ENCODE measurements at regions not wholly inside any gene's neighbourhood (a gene's known extent, or its start where the extent isn't known, plus 50 kb on each side); places are given as distances from the start of the nearest gene placed in this dataset.

GRCh38 chr21:22343721-22344120, 1345.5 kb downstream of the NCAM2 start:
- RAD21 ChIA-PET (ENCODE audit: unreplicated experiment): no interaction called here
- H3K4me3 ChIP-seq: no peak overlapping the region
- SMC1A ChIA-PET (ENCODE audit: uncharacterized antibody, unreplicated experiment): no interaction called here
- no peaks in the 10 kb centered on the region for H3K79me2 ChIP-seq (ENCODE audit: control insufficient read depth, insufficient read depth, low read length)
- intact Hi-C loops (cut with micrococcal nuclease; ENCODE audit: unreplicated experiment) (no loop called here), in situ Hi-C loops (cut with MboI) (no loop called here)
- H3K4me1 ChIP-seq (ENCODE audit: control insufficient read depth, insufficient read depth, low read length): no peaks in the 10 kb centered on the region
- no peaks in the 10 kb centered on the region for H3K36me3 ChIP-seq (ENCODE audit: control insufficient read depth in 2 of 2, insufficient read depth in 2 of 2, low read length in 1 of 2)
- no peak overlapping the region for H3K27ac ChIP-seq (ENCODE audit: control insufficient read depth, insufficient read depth)
- CTCF ChIA-PET: no interaction called here
- H3K9me3 ChIP-seq (replicated peaks; ENCODE audit: control insufficient read depth, insufficient read depth, low read length): no peaks in the 10 kb centered on the region; the same call in 2 of the 3 replicates
- no peak overlapping the region for H3K4me2 ChIP-seq (ENCODE audit: control insufficient read depth, insufficient read depth)
- H3K9ac ChIP-seq (ENCODE audit: control insufficient read depth, insufficient read depth, low read length): no peak overlapping the region
- BruUV-seq (replicated peaks): no TSS peak
- H2AFZ ChIP-seq (ENCODE audit: control insufficient read depth, low read depth, low read length): no peak overlapping the region
- H3K27me3 ChIP-seq (replicated peaks in 1 of 2; ENCODE audit: control insufficient read depth in 2 of 2, insufficient read depth in 2 of 2, low read length in 1 of 2): no peaks in the 10 kb centered on the region
- H4K20me1 ChIP-seq (ENCODE audit: control insufficient read depth, insufficient read depth): no peaks in the 10 kb centered on the region
- FAIRE-seq (no peak), DNase-seq (ENCODE audit: low read depth, low spot score) (no peak), ATAC-seq (no peak)
- POLR2A ChIA-PET: no interaction called here
- TF ChIP-seq ASH2L (IDR thresholded peaks at IDR 0.05; ENCODE audit: borderline replicate concordance, low read depth): no peak
- no peak for TF ChIP-seq ZNF274 (IDR thresholded peaks at IDR 0.05; ENCODE audit: insufficient read depth, insufficient read length)
- no peak for TF ChIP-seq IKZF1 (conservative IDR thresholded peaks at IDR 0.05)
- no peak for TF ChIP-seq PKNOX1 (IDR thresholded peaks at IDR 0.05)
- TF ChIP-seq TCF12 (IDR thresholded peaks at IDR 0.05; ENCODE audit: low read depth, low read length): no peak
- no peak for TF ChIP-seq SUPT20H (IDR thresholded peaks at IDR 0.05; ENCODE audit: borderline replicate concordance, control insufficient read depth, low read depth, low read length)

DNA sequence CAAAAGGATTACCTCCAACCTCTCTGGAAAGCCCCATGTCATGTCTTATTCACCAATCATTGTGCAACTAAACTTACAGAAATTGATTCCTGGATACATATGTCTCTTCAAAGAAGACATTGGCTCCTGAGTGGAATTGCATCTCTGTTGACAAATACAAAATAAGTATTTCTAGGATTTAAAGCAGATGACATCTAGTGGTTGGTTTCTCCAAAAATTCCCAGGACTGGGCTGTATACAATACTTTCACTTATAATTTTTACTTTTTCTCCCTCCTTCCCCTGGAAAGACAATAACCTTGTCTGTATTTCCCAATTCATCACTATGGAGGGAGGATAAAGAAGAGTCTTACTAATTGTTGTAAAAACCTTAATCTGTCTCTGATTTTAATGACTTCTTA, 1347.4 kb downstream of the NCAM2 start:
- in situ Hi-C loops (cut with MboI): no loop called here
- no peak overlapping the region for H3K4me2 ChIP-seq (ENCODE audit: control insufficient read depth, insufficient read depth)
- no peaks in the 10 kb centered on the region for H3K36me3 ChIP-seq (ENCODE audit: control insufficient read depth in 2 of 2, insufficient read depth in 2 of 2, low read length in 1 of 2)
- no peaks in the 10 kb centered on the region for H3K79me2 ChIP-seq (ENCODE audit: control insufficient read depth, insufficient read depth, low read length)
- no peaks in the 10 kb centered on the region for H3K27me3 ChIP-seq (replicated peaks in 1 of 2; ENCODE audit: control insufficient read depth in 2 of 2, insufficient read depth in 2 of 2, low read length in 1 of 2)
- H3K9me3 ChIP-seq (replicated peaks; ENCODE audit: control insufficient read depth, insufficient read depth, low read length): no peaks in the 10 kb centered on the region
- H3K27ac ChIP-seq (ENCODE audit: control insufficient read depth, insufficient read depth): no peak overlapping the region
- SMC1A ChIA-PET (ENCODE audit: uncharacterized antibody, unreplicated experiment): no interaction called here
- no peak for ATAC-seq
- BruUV-seq (replicated peaks): no TSS peak
- no peak overlapping the region for H3K9ac ChIP-seq (ENCODE audit: control insufficient read depth, insufficient read depth, low read length)
- RAD21 ChIA-PET (ENCODE audit: unreplicated experiment): no interaction called here
- no peaks in the 10 kb centered on the region for H4K20me1 ChIP-seq (ENCODE audit: control insufficient read depth, insufficient read depth)
- H2AFZ ChIP-seq (ENCODE audit: control insufficient read depth, low read depth, low read length): no peak overlapping the region
- TF ChIP-seq CREM (IDR thresholded peaks at IDR 0.05; ENCODE audit: low read depth) (no peak), CHD1 (IDR thresholded peaks at IDR 0.05; ENCODE audit: low read depth, low read length) (no peak), MYB (IDR thresholded peaks at IDR 0.05; ENCODE audit: borderline replicate concordance, low read depth, low read length) (no peak), KLF5 (IDR thresholded peaks at IDR 0.05; ENCODE audit: partially characterized antibody) (no peak), IRF4 (IDR thresholded peaks at IDR 0.05; ENCODE audit: low read depth, low read length) (no peak), CHD4 (IDR thresholded peaks at IDR 0.05) (no peak), BRCA1 (IDR thresholded peaks at IDR 0.05; ENCODE audit: low read depth, low read length) (no peak), WRNIP1 (IDR thresholded peaks at IDR 0.05; ENCODE audit: borderline replicate concordance, low read depth, low read length) (no peak), FOXK2 (IDR thresholded peaks at IDR 0.05) (no peak)
- TF ChIP-seq, protein P1, sequence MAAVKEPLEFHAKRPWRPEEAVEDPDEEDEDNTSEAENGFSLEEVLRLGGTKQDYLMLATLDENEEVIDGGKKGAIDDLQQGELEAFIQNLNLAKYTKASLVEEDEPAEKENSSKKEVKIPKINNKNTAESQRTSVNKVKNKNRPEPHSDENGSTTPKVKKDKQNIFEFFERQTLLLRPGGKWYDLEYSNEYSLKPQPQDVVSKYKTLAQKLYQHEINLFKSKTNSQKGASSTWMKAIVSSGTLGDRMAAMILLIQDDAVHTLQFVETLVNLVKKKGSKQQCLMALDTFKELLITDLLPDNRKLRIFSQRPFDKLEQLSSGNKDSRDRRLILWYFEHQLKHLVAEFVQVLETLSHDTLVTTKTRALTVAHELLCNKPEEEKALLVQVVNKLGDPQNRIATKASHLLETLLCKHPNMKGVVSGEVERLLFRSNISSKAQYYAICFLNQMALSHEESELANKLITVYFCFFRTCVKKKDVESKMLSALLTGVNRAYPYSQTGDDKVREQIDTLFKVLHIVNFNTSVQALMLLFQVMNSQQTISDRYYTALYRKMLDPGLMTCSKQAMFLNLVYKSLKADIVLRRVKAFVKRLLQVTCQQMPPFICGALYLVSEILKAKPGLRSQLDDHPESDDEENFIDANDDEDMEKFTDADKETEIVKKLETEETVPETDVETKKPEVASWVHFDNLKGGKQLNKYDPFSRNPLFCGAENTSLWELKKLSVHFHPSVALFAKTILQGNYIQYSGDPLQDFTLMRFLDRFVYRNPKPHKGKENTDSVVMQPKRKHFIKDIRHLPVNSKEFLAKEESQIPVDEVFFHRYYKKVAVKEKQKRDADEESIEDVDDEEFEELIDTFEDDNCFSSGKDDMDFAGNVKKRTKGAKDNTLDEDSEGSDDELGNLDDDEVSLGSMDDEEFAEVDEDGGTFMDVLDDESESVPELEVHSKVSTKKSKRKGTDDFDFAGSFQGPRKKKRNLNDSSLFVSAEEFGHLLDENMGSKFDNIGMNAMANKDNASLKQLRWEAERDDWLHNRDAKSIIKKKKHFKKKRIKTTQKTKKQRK (IDR thresholded peaks at IDR 0.05; ENCODE audit: low read depth, low read length): no peak
- no peak for DNase-seq (ENCODE audit: low read depth, low spot score)
- intact Hi-C loops (cut with micrococcal nuclease; ENCODE audit: unreplicated experiment): no loop called here
- H3K4me3 ChIP-seq: no peak overlapping the region
- no peak for FAIRE-seq
- CTCF ChIA-PET: no interaction called here
- POLR2A ChIA-PET: no interaction called here
- H3K4me1 ChIP-seq (ENCODE audit: control insufficient read depth, insufficient read depth, low read length): no peaks in the 10 kb centered on the region
